IPS-18a (cell line): ENCODE measurements at regions not wholly inside any gene's neighbourhood (a gene's known extent, or its start where the extent isn't known, plus 50 kb on each side); places are given as distances from the start of the nearest gene placed in this dataset.
"Not testable (repeated sequence)": the region's sequence is repeated elsewhere in the genome, so short reads cannot be mapped to it uniquely, and the experiment has no call there.

ENCODE experiments used
- H3K27ac ChIP-seq: one replicate; pipeline ENCODE4 v1.5.1; 2013; ENCODE audit warnings: low read length
- H3K27me3 ChIP-seq: one replicate; pipeline ENCODE4 v1.6.1; 2013; ENCODE audit warnings: mild to moderate bottlenecking, low read length; ENCODE audit not compliant: control insufficient read depth, insufficient read depth
- H3K36me3 ChIP-seq: one replicate; pipeline ENCODE4 v1.6.1; 2013; ENCODE audit warnings: low read depth, low read length; ENCODE audit not compliant: control insufficient read depth
- H3K4me1 ChIP-seq: one replicate; pipeline ENCODE4 v1.6.1; 2013; ENCODE audit warnings: low read depth, low read length; ENCODE audit not compliant: control insufficient read depth
- H3K4me3 ChIP-seq: one replicate; pipeline ENCODE4 v1.5.1; 2013; ENCODE audit warnings: low read length
- H3K9ac ChIP-seq: one replicate; pipeline ENCODE4 v1.6.1; 2013; ENCODE audit warnings: mild to moderate bottlenecking, low read length, moderate library complexity
- H3K9me3 ChIP-seq: one replicate; pipeline ENCODE4 v1.6.1; 2013; ENCODE audit warnings: low read depth, low read length; ENCODE audit not compliant: control insufficient read depth

GRCh38 chr20:29750268-29750899 is 1507.1 kb upstream of the DEFB115 start:
- H3K4me3 ChIP-seq: no peak overlapping the region
- no peak overlapping the region for H3K9ac ChIP-seq
- H3K36me3 ChIP-seq: no peaks in the 10 kb centered on the region
- H3K27me3 ChIP-seq: no peaks in the 10 kb centered on the region
- no peaks in the 10 kb centered on the region for H3K4me1 ChIP-seq
- H3K9me3 ChIP-seq: peaks cover 27% of the 10 kb centered on the region
- no peak overlapping the region for H3K27ac ChIP-seq

- H3K9ac ChIP-seq, H3K4me1 ChIP-seq, H3K27me3 ChIP-seq, H3K4me3 ChIP-seq, H3K36me3 ChIP-seq, H3K27ac ChIP-seq: not testable (repeated sequence)
- H3K9me3 ChIP-seq: peaks cover 22% of the 10 kb centered on the region
Observed at GRCh38 chr20:29752644-29753425, 1504.6 kb upstream of the DEFB115 start.

GRCh38 chr20:29753426-29753746 is 1504.1 kb upstream of the DEFB115 start:
- not testable (repeated sequence) for H3K27ac ChIP-seq, H3K4me1 ChIP-seq, H3K27me3 ChIP-seq, H3K36me3 ChIP-seq, H3K4me3 ChIP-seq, H3K9ac ChIP-seq
- peaks cover 22% of the 10 kb centered on the region for H3K9me3 ChIP-seq

- H3K36me3 ChIP-seq, H3K9ac ChIP-seq, H3K4me3 ChIP-seq, H3K4me1 ChIP-seq, H3K27ac ChIP-seq, H3K27me3 ChIP-seq: not testable (repeated sequence)
- H3K9me3 ChIP-seq: peaks cover 23% of the 10 kb centered on the region
Observed at GRCh38 chr20:29753879-29754278, 1503.6 kb upstream of the DEFB115 start.

- not testable (repeated sequence) for H3K4me1 ChIP-seq, H3K27me3 ChIP-seq, H3K4me3 ChIP-seq, H3K9ac ChIP-seq, H3K27ac ChIP-seq, H3K36me3 ChIP-seq
- peaks cover 30% of the 10 kb centered on the region for H3K9me3 ChIP-seq
Observed at GRCh38 chr20:29755854-29756498, 1501.5 kb upstream of the DEFB115 start.

GRCh38 chr20:29756664-29757063 is 1500.8 kb upstream of the DEFB115 start:
- H3K9me3 ChIP-seq: peaks cover 28% of the 10 kb centered on the region
- H3K9ac ChIP-seq: no peak overlapping the region
- H3K36me3 ChIP-seq: no peaks in the 10 kb centered on the region
- H3K4me3 ChIP-seq: no peak overlapping the region
- H3K4me1 ChIP-seq: no peaks in the 10 kb centered on the region
- no peak overlapping the region for H3K27ac ChIP-seq
- H3K27me3 ChIP-seq: no peaks in the 10 kb centered on the region

- H3K27me3 ChIP-seq, H3K4me1 ChIP-seq, H3K27ac ChIP-seq, H3K9ac ChIP-seq, H3K36me3 ChIP-seq, H3K4me3 ChIP-seq: not testable (repeated sequence)
- peaks cover 15% of the 10 kb centered on the region for H3K9me3 ChIP-seq
Observed at GRCh38 chr20:29761621-29762385, 1495.7 kb upstream of the DEFB115 start.

GRCh38 chr20:29762620-29763019 is 1494.8 kb upstream of the DEFB115 start:
- Histone ChIP-seq H3K4me1 (no peaks in the 10 kb centered on the region), H3K9ac (no peak overlapping the region), H3K36me3 (no peaks in the 10 kb centered on the region), H3K27ac (no peak overlapping the region), H3K27me3 (no peaks in the 10 kb centered on the region), H3K9me3 (peaks cover 20% of the 10 kb centered on the region), H3K4me3 (no peak overlapping the region)

GRCh38 chr20:29763821-29764511 is 1493.5 kb upstream of the DEFB115 start:
- Histone ChIP-seq H3K36me3 (no peaks in the 10 kb centered on the region), H3K27ac (no peak overlapping the region), H3K4me1 (no peaks in the 10 kb centered on the region), H3K4me3 (no peak overlapping the region), H3K27me3 (no peaks in the 10 kb centered on the region), H3K9ac (no peak overlapping the region), H3K9me3 (peaks cover 18% of the 10 kb centered on the region)

- peaks cover 17% of the 10 kb centered on the region for H3K9me3 ChIP-seq
- H3K27me3 ChIP-seq, H3K9ac ChIP-seq, H3K27ac ChIP-seq, H3K36me3 ChIP-seq, H3K4me3 ChIP-seq, H3K4me1 ChIP-seq: not testable (repeated sequence)
Observed at GRCh38 chr20:29764922-29765610, 1492.4 kb upstream of the DEFB115 start.

GRCh38 chr20:29778033-29778432 is 1479.4 kb upstream of the DEFB115 start:
- H3K27ac ChIP-seq, H3K27me3 ChIP-seq, H3K9ac ChIP-seq, H3K4me3 ChIP-seq, H3K4me1 ChIP-seq, H3K36me3 ChIP-seq: not testable (repeated sequence)
- peaks cover 22% of the 10 kb centered on the region for H3K9me3 ChIP-seq
